Mesothelial cell of epicardium (in vitro differentiated cells): ENCODE measurements at regions not wholly inside any gene's neighbourhood (a gene's known extent, or its start where the extent isn't known, plus 50 kb on each side); places are given as distances from the start of the nearest gene placed in this dataset.

Experiments used
- DNase-seq, 2 experiments: peaks; one replicate each; pipeline ENCODE4 v3.0.0; 2021; ENCODE audit warnings: low spot score in 2 of 2; ENCODE audit not compliant: unreplicated experiment in 2 of 2
- H3K27ac Mint-ChIP-seq: 2 replicates; pipeline ENCODE4 v1.8.0; 2021; ENCODE audit warnings: mixed read lengths
- H3K27me3 Mint-ChIP-seq: 2 replicates; pipeline ENCODE4 v1.8.0; 2021; ENCODE audit warnings: low read depth, mixed read lengths
- H3K36me3 Mint-ChIP-seq: 2 replicates; pipeline ENCODE4 v1.8.0; 2021; ENCODE audit warnings: mixed read lengths
- H3K4me1 Mint-ChIP-seq: 2 replicates; pipeline ENCODE4 v1.8.0; 2021; ENCODE audit warnings: mixed read lengths
- H3K4me3 Mint-ChIP-seq: 2 replicates; pipeline ENCODE4 v1.8.0; 2021; ENCODE audit warnings: mild to moderate bottlenecking, moderate library complexity, mixed read lengths
- H3K9me3 Mint-ChIP-seq: 2 replicates; pipeline ENCODE4 v1.8.0; 2021; ENCODE audit warnings: mixed read lengths
- CTCF ChIP-seq: fragments of 200-600 bp; sonication (generic); IDR thresholded peaks from one replicate; pipeline ENCODE4 v1.5.0; 2021; ENCODE audit warnings: antibody characterized with exemption; ENCODE audit not compliant: unreplicated experiment

- Mint-ChIP-seq H3K4me3 (peak overlapping the region; percentile 55), H3K4me1 (peaks cover 84% of the 10 kb centered on the region), H3K27me3 (no peaks in the 10 kb centered on the region), H3K27ac (peak overlapping the region; percentile 98), H3K36me3 (peaks cover 9% of the 10 kb centered on the region), H3K9me3 (peaks cover 7% of the 10 kb centered on the region)
- DNase-seq, result no peak
- TF ChIP-seq CTCF, result no peak
Observed at GRCh38 chr5:122653087-122654017, 121.5 kb upstream of the SNX2 start.

GRCh38 chr5:122656160-122656559 lies 118.7 kb upstream of the SNX2 start:
- H3K36me3 Mint-ChIP-seq, result no peaks in the 10 kb centered on the region
- no peaks in the 10 kb centered on the region for H3K9me3 Mint-ChIP-seq
- H3K4me3 Mint-ChIP-seq, result no peak overlapping the region
- no peaks in the 10 kb centered on the region for H3K27me3 Mint-ChIP-seq
- peak overlapping the region; percentile 92 for H3K27ac Mint-ChIP-seq
- DNase-seq, result no peak
- peaks cover 70% of the 10 kb centered on the region for H3K4me1 Mint-ChIP-seq
- no peak for TF ChIP-seq CTCF

GRCh38 chr5:122656577-122656976 lies 118.3 kb upstream of the SNX2 start:
- Mint-ChIP-seq H3K4me3 (no peak overlapping the region), H3K9me3 (peaks cover 1% of the 10 kb centered on the region), H3K4me1 (peaks cover 72% of the 10 kb centered on the region), H3K27me3 (no peaks in the 10 kb centered on the region), H3K27ac (peak overlapping the region; percentile 92), H3K36me3 (no peaks in the 10 kb centered on the region)
- no peak for TF ChIP-seq CTCF
- no peak for DNase-seq

- H3K4me1 Mint-ChIP-seq, result peaks cover 46% of the 10 kb centered on the region
- peak overlapping the region; percentile 69 for H3K27ac Mint-ChIP-seq
- TF ChIP-seq CTCF, result no peak
- no peaks in the 10 kb centered on the region for H3K27me3 Mint-ChIP-seq
- no peak for DNase-seq
- peaks cover 6% of the 10 kb centered on the region for H3K36me3 Mint-ChIP-seq
- H3K4me3 Mint-ChIP-seq, result no peak overlapping the region
- H3K9me3 Mint-ChIP-seq, result peaks cover 17% of the 10 kb centered on the region
Observed at GRCh38 chr5:122661496-122662180, 113.2 kb upstream of the SNX2 start.

- no peak for TF ChIP-seq CTCF
- Mint-ChIP-seq H3K4me1 (peaks cover 45% of the 10 kb centered on the region), H3K27ac (peak overlapping the region; percentile 71), H3K9me3 (peaks cover 17% of the 10 kb centered on the region), H3K4me3 (no peak overlapping the region), H3K27me3 (no peaks in the 10 kb centered on the region), H3K36me3 (peaks cover 7% of the 10 kb centered on the region)
- DNase-seq, result no peak
Observed at GRCh38 chr5:122665051-122665450, 109.8 kb upstream of the SNX2 start.
